ENCODE measurements at regions not wholly inside any gene's neighbourhood (a gene's known extent, or its start where the extent isn't known, plus 50 kb on each side); places are given as distances from the start of the nearest gene placed in this dataset.

DNA sequence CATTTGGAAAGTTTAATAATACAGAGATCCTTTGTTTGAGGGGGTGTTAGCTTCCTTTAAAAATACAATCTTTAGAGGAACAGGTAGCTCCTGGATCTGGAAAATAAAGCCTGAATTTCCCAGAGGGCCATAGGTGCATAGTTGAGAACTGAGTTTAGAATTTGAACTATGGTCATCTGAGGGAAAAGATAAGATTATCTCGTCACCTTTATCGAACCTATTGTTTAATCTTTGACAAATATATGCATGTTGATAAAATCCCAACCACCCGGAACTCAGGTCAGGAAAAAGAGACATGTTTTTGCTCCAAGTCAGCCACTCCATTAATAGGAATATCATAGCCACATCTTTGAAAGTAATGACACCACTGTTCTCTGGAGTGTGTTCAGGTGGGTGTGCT is 91.7 kb upstream of the FAM169A start:
- H3K27me3 ChIP-seq (ENCODE audit: control insufficient read depth in 1 of 2, insufficient read depth in 2 of 2, low read length in 2 of 2), result no peaks in the 10 kb centered on the region
- no peaks in the 10 kb centered on the region for H3K4me1 ChIP-seq (ENCODE audit: control insufficient read depth in 2 of 2, insufficient read depth in 2 of 2, low read length in 1 of 2)
- H3K9me3 ChIP-seq (ENCODE audit: control insufficient read depth in 2 of 2, insufficient read depth in 1 of 2, low read depth in 1 of 2, low read length in 1 of 2), result no peaks in the 10 kb centered on the region
- WGBS, 2 donors, result 48 to 75% methylated on average over 3 of the region's 3 CpGs
- H3K36me3 ChIP-seq (ENCODE audit: control insufficient read depth in 2 of 2, insufficient read depth in 2 of 2, low read length in 1 of 2), result no peaks in the 10 kb centered on the region
- no peak overlapping the region for H3K27ac ChIP-seq (ENCODE audit: low read depth in 2 of 2, low read length in 1 of 2)
- H3K4me3 ChIP-seq (ENCODE audit: low read depth in 1 of 2, low read length in 2 of 2), result no peak overlapping the region

DNA sequence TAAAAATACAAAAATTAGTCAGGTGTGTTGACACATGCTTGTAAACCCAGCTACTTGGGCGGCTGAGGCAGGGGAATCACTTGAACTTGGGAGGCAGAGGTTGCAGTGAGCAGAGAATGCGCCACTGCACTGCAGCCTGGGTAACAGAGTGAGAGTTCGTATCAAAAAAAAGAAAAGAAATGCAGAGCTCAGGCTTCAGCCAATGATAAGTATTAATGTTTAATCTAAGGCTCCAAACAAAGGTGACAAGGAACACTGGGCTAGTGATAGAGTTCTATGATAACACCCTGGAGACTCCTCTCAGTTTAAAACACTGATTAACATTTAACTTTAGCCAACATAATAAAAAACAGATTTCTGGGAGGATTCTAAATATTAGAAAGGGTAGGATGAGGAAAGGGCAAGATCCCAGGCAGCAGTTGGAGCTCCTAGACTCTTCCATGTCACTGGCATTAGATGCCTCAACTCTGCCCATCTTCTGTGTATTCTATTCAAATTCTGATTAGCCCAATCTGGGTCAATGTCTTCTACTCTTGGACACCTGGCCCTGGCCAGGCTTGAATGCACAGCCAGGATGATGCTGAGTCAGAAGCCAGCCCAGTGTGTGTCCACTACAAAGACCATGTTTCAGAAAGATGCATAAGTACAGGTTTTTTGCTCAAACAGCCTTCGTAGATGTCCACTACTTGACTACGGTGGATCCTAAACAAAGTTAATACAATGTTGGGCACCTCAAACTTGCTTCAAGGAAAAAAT is 91.0 kb upstream of the FAM169A start:
- 74 to 91% methylated on average over 5 of the region's 5 CpGs for WGBS, 2 donors
- Histone ChIP-seq H3K27ac (ENCODE audit: low read depth in 2 of 2, low read length in 1 of 2) (no peak overlapping the region), H3K27me3 (ENCODE audit: control insufficient read depth in 1 of 2, insufficient read depth in 2 of 2, low read length in 2 of 2) (no peaks in the 10 kb centered on the region)

DNA sequence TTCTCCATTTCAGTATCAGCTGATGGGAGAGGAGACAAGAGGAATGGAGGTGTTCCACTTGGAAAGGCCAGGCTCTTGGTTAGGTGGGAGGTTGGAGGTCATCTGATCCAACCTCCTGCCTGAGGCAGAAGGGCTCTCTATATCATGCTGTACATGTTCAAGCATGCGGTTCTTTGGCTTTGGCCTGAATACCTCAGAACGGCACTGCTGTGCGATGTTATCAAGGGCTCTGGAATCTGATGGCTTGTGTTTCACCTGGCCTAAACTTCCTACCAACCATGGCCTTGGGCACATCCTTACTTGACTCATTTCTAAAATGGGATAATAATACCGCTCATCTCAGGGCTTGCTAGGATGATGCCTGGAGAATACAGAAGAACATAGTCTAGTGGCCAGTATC is 90.1 kb upstream of the FAM169A start:
- H3K27me3 ChIP-seq (ENCODE audit: control insufficient read depth in 1 of 2, insufficient read depth in 2 of 2, low read length in 2 of 2), result no peaks in the 10 kb centered on the region
- no peak overlapping the region for H3K4me3 ChIP-seq (ENCODE audit: low read depth in 1 of 2, low read length in 2 of 2)
- no peaks in the 10 kb centered on the region for H3K9me3 ChIP-seq (ENCODE audit: control insufficient read depth in 2 of 2, insufficient read depth in 1 of 2, low read depth in 1 of 2, low read length in 1 of 2)
- no peaks in the 10 kb centered on the region for H3K36me3 ChIP-seq (ENCODE audit: control insufficient read depth in 2 of 2, insufficient read depth in 2 of 2, low read length in 1 of 2)
- 62 to 80% methylated on average over 4 of the region's 4 CpGs for WGBS, 2 donors
- no peak overlapping the region for H3K27ac ChIP-seq (ENCODE audit: low read depth in 2 of 2, low read length in 1 of 2)
- no peaks in the 10 kb centered on the region for H3K4me1 ChIP-seq (ENCODE audit: control insufficient read depth in 2 of 2, insufficient read depth in 2 of 2, low read length in 1 of 2)

More for the DNA sequence above, 91.0 kb upstream of the FAM169A start:
- Histone ChIP-seq H3K36me3 (ENCODE audit: control insufficient read depth in 2 of 2, insufficient read depth in 2 of 2, low read length in 1 of 2) (no peaks in the 10 kb centered on the region), H3K9me3 (ENCODE audit: control insufficient read depth in 2 of 2, insufficient read depth in 1 of 2, low read depth in 1 of 2, low read length in 1 of 2) (no peaks in the 10 kb centered on the region), H3K4me1 (ENCODE audit: control insufficient read depth in 2 of 2, insufficient read depth in 2 of 2, low read length in 1 of 2) (no peaks in the 10 kb centered on the region), H3K4me3 (ENCODE audit: low read depth in 1 of 2, low read length in 2 of 2) (no peak overlapping the region)

DNA sequence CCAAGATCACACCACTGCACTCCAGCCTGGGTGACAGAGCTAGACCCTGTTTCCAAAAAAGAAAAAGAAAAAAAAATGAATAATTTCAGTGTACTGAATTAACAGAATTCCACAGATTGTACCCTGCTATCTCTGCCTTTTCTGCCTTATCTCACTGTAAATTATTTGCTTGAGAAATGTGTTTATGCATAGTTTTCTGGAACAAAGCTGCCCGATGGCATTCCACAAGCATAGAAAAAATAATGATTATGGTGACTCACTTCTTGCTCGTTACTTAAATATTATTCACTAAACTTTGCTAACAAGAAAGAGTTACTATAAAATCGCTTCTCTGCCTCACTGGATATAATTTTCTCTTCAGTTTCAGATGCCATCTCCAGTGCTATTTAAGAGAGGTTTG is 88.7 kb upstream of the FAM169A start:
- H3K9me3 ChIP-seq (ENCODE audit: control insufficient read depth in 2 of 2, insufficient read depth in 1 of 2, low read depth in 1 of 2, low read length in 1 of 2), result no peaks in the 10 kb centered on the region
- H3K4me1 ChIP-seq (ENCODE audit: control insufficient read depth in 2 of 2, insufficient read depth in 2 of 2, low read length in 1 of 2), result no peaks in the 10 kb centered on the region
- H3K4me3 ChIP-seq (ENCODE audit: low read depth in 1 of 2, low read length in 2 of 2), result no peak overlapping the region
- H3K36me3 ChIP-seq (ENCODE audit: control insufficient read depth in 2 of 2, insufficient read depth in 2 of 2, low read length in 1 of 2), result no peaks in the 10 kb centered on the region
- WGBS, 2 donors, result 46 to 48% methylated on average over 3 of the region's 3 CpGs
- H3K27ac ChIP-seq (ENCODE audit: low read depth in 2 of 2, low read length in 1 of 2), result no peak overlapping the region
- H3K27me3 ChIP-seq (ENCODE audit: control insufficient read depth in 1 of 2, insufficient read depth in 2 of 2, low read length in 2 of 2), result no peaks in the 10 kb centered on the region

DNA sequence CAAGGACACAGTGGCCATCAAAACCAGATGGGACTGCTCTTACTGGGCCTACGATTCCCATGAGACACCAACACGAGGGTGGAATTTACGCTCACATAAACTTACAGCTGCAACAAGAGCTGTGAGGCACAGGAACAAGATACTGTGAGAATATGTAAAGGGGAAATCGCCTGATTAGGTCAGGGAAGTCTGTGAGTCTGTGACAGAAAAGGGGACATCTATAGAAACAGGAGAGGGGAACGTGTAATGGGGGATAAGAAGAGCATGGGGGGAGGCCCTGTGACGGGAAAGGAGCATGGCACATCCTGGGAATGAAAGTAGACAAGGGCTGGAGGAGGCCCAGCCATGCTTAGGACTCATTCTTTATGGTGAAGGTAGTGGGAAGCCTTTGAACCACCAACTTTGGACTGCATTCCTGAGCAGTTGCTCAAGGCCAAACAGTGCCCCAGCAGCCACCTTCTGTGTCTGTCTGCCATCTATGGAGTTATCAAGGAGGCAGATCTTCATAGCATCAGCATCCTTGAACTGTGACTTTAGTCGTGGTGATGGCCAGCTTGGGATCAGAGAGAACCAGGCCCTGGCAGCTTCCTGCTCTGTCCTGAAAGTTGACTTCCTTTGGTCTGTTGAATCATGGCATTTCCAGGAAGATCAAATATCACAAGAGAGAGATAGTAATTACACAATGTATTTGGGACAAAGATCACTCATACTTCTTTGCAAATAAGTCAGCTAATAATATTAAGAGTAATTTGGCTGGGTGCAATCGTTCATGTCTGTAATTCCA is 87.9 kb upstream of the FAM169A start:
- no peak overlapping the region for H3K27ac ChIP-seq (ENCODE audit: low read depth in 2 of 2, low read length in 1 of 2)
- no peaks in the 10 kb centered on the region for H3K4me1 ChIP-seq (ENCODE audit: control insufficient read depth in 2 of 2, insufficient read depth in 2 of 2, low read length in 1 of 2)
- H3K36me3 ChIP-seq (ENCODE audit: control insufficient read depth in 2 of 2, insufficient read depth in 2 of 2, low read length in 1 of 2), result no peaks in the 10 kb centered on the region
- no peak overlapping the region for H3K4me3 ChIP-seq (ENCODE audit: low read depth in 1 of 2, low read length in 2 of 2)
- WGBS, 2 donors, result 64 to 65% methylated on average over 8 of the region's 8 CpGs
- H3K9me3 ChIP-seq (ENCODE audit: control insufficient read depth in 2 of 2, insufficient read depth in 1 of 2, low read depth in 1 of 2, low read length in 1 of 2), result no peaks in the 10 kb centered on the region
- H3K27me3 ChIP-seq (ENCODE audit: control insufficient read depth in 1 of 2, insufficient read depth in 2 of 2, low read length in 2 of 2), result no peaks in the 10 kb centered on the region

DNA sequence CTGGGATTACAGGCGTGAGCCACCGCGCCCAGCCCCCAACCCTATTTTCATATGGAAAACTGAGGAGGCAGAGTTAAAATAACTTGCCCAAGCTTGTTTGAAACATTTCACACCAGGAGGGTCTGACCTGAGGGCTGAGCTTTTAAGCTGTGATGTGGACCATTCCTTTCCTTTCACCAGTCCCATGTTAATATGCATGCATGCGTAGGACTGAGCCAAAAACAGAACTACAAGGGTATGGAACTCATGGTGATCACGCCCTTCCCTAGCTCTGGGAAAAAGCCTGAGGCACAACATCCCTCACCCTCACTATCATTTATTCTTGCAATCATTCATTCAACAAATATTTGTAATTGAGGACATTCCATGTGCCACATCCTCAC is 87.4 kb upstream of the FAM169A start:
- H3K9me3 ChIP-seq (ENCODE audit: control insufficient read depth in 2 of 2, insufficient read depth in 1 of 2, low read depth in 1 of 2, low read length in 1 of 2), result no peaks in the 10 kb centered on the region
- H3K27me3 ChIP-seq (ENCODE audit: control insufficient read depth in 1 of 2, insufficient read depth in 2 of 2, low read length in 2 of 2), result no peaks in the 10 kb centered on the region
- H3K4me3 ChIP-seq (ENCODE audit: low read depth in 1 of 2, low read length in 2 of 2), result no peak overlapping the region
- no peaks in the 10 kb centered on the region for H3K4me1 ChIP-seq (ENCODE audit: control insufficient read depth in 2 of 2, insufficient read depth in 2 of 2, low read length in 1 of 2)
- no peaks in the 10 kb centered on the region for H3K36me3 ChIP-seq (ENCODE audit: control insufficient read depth in 2 of 2, insufficient read depth in 2 of 2, low read length in 1 of 2)
- no peak overlapping the region for H3K27ac ChIP-seq (ENCODE audit: low read depth in 2 of 2, low read length in 1 of 2)
- 95 to 97% methylated on average over 5 of the region's 5 CpGs for WGBS, 2 donors

DNA sequence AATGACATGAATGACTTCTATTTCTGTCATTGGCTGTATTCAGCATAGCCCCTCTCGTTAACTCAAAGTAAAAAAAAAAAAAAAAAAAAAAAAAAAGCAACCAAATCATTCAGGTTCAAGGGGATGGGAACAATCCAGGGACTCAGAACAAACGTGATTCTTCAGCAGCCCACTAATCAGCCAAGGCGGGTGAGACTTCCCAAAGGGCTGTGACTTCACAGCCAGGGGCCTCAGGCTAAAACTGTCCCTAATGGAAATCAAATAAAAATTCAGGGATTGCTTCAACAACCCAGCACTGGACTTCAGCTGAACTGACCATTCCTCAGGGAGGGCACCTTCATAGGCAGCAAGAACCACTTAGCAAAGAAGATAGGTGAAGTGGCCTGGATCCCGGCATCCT is 86.2 kb upstream of the FAM169A start:
- WGBS, 2 donors, result 54 to 62% methylated on average over 4 of the region's 4 CpGs
- no peaks in the 10 kb centered on the region for H3K27me3 ChIP-seq (ENCODE audit: control insufficient read depth in 1 of 2, insufficient read depth in 2 of 2, low read length in 2 of 2)
- no peaks in the 10 kb centered on the region for H3K36me3 ChIP-seq (ENCODE audit: control insufficient read depth in 2 of 2, insufficient read depth in 2 of 2, low read length in 1 of 2)
- no peaks in the 10 kb centered on the region for H3K4me1 ChIP-seq (ENCODE audit: control insufficient read depth in 2 of 2, insufficient read depth in 2 of 2, low read length in 1 of 2)
- no peaks in the 10 kb centered on the region for H3K9me3 ChIP-seq (ENCODE audit: control insufficient read depth in 2 of 2, insufficient read depth in 1 of 2, low read depth in 1 of 2, low read length in 1 of 2)
- no peak overlapping the region for H3K4me3 ChIP-seq (ENCODE audit: low read depth in 1 of 2, low read length in 2 of 2)
- H3K27ac ChIP-seq (ENCODE audit: low read depth in 2 of 2, low read length in 1 of 2), result no peak overlapping the region

DNA sequence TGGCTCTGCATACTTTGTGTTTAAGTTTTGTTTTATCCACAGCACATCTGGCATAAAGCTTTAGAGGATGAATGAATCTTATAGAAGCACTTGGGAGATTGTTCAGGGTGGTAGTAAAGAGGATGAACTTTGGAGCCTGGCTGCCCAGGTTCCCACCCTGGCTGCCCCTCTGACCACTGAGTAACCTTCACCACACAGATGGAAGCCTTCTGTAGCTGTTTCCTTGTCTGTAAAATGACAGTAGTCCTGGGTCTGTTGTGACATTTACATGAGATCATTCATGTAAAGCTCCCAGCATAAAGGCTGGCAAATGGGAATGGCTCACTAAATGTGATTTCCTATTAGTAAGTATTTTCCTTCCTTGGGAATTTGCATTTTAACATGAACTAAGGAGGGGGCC is 85.7 kb upstream of the FAM169A start:
- no peaks in the 10 kb centered on the region for H3K9me3 ChIP-seq (ENCODE audit: control insufficient read depth in 2 of 2, insufficient read depth in 1 of 2, low read depth in 1 of 2, low read length in 1 of 2)
- H3K4me3 ChIP-seq (ENCODE audit: low read depth in 1 of 2, low read length in 2 of 2), result no peak overlapping the region
- no peak overlapping the region for H3K27ac ChIP-seq (ENCODE audit: low read depth in 2 of 2, low read length in 1 of 2)
- H3K4me1 ChIP-seq (ENCODE audit: control insufficient read depth in 2 of 2, insufficient read depth in 2 of 2, low read length in 1 of 2), result no peaks in the 10 kb centered on the region
- no peaks in the 10 kb centered on the region for H3K27me3 ChIP-seq (ENCODE audit: control insufficient read depth in 1 of 2, insufficient read depth in 2 of 2, low read length in 2 of 2)
- no peaks in the 10 kb centered on the region for H3K36me3 ChIP-seq (ENCODE audit: control insufficient read depth in 2 of 2, insufficient read depth in 2 of 2, low read length in 1 of 2)

DNA sequence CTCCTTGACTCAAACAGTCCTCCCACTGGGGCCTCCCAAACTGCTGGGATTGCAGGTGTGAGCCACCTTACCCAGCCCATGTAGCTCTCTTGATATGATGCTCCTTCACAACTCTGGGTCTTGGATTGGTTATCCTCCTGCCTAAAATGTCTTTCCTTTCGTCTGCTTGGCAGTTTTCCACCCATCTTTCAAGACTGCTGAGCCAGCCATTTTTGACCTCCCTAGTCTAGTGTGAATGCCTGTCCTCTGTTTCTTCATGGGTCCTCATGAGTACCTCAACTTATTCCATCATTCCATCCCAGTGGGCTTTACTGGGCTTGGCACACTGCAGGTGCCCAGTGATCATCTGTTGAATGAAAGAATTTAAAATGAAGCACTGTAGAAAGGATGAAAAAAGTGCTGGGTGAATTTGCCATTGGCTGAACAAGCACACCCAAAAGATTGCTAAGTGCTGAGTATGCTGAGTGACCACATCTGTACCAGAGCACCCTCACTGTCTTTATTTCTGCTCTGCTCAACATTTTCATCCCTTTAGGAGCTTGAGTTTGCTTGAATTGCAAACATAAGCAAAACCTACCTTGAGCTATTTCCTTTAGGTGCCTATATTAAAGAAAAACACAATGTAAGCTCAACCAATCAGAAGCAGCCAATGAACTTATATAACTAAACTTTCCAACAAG is 84.8 kb upstream of the FAM169A start:
- H3K27me3 ChIP-seq (ENCODE audit: control insufficient read depth in 1 of 2, insufficient read depth in 2 of 2, low read length in 2 of 2), result no peaks in the 10 kb centered on the region
- no peak overlapping the region for H3K27ac ChIP-seq (ENCODE audit: low read depth in 2 of 2, low read length in 1 of 2)
- H3K36me3 ChIP-seq (ENCODE audit: control insufficient read depth in 2 of 2, insufficient read depth in 2 of 2, low read length in 1 of 2), result no peaks in the 10 kb centered on the region
- no peak overlapping the region for H3K4me3 ChIP-seq (ENCODE audit: low read depth in 1 of 2, low read length in 2 of 2)
- no peaks in the 10 kb centered on the region for H3K4me1 ChIP-seq (ENCODE audit: control insufficient read depth in 2 of 2, insufficient read depth in 2 of 2, low read length in 1 of 2)
- no peaks in the 10 kb centered on the region for H3K9me3 ChIP-seq (ENCODE audit: control insufficient read depth in 2 of 2, insufficient read depth in 1 of 2, low read depth in 1 of 2, low read length in 1 of 2)
- WGBS, 2 donors, result 66 to 73% methylated on average over 1 of the region's 1 CpG
